MM.1S (cell line): ENCODE measurements at regions not wholly inside any gene's neighbourhood (a gene's known extent, or its start where the extent isn't known, plus 50 kb on each side); places are given as distances from the start of the nearest gene placed in this dataset.

ENCODE experiments used
- DNase-seq: peaks from one replicate; pipeline ENCODE4 v3.0.0-alpha.2; 2015
- H2AFZ ChIP-seq: fragments of 300-600 bp; sonication (generic); 2 replicates; pipeline ENCODE4 v1.6.0; 2016; ENCODE audit warnings: antibody characterized with exemption, low read length
- H3F3A ChIP-seq: fragments of 300-600 bp; sonication (generic); 2 replicates; pipeline ENCODE4 v1.6.1; 2016; ENCODE audit warnings: mild to moderate bottlenecking, antibody characterized with exemption, low read length, moderate library complexity, mixed read lengths; ENCODE audit not compliant: insufficient read depth
- H3K27ac ChIP-seq: fragments of 300-600 bp; sonication (generic); 2 replicates; pipeline ENCODE4 v1.5.1; 2016; ENCODE audit warnings: mild to moderate bottlenecking, low read length
- H3K27me3 ChIP-seq: fragments of 300-600 bp; sonication (generic); replicated peaks from 2 replicates; pipeline ENCODE4 v1.6.0; 2016; ENCODE audit warnings: low read length; ENCODE audit not compliant: insufficient read depth
- H3K36me3 ChIP-seq: fragments of 300-600 bp; sonication (generic); replicated peaks from 2 replicates; pipeline ENCODE4 v1.6.1; 2016; ENCODE audit warnings: mild to moderate bottlenecking, low read length, mixed read lengths; ENCODE audit not compliant: insufficient read depth
- H3K4me1 ChIP-seq: fragments of 300-600 bp; sonication (generic); 2 replicates; pipeline ENCODE4 v1.6.1; 2016; ENCODE audit warnings: low read length, mixed read lengths
- H3K4me2 ChIP-seq: fragments of 300-600 bp; sonication (generic); 2 replicates; pipeline ENCODE4 v1.6.0; 2016; ENCODE audit warnings: low read depth, low read length
- H3K4me3 ChIP-seq: fragments of 300-600 bp; sonication (generic); 2 replicates; pipeline ENCODE4 v1.5.1; 2016; ENCODE audit warnings: low read length, mixed read lengths
- H3K79me2 ChIP-seq: fragments of 300-600 bp; sonication (generic); 2 replicates; pipeline ENCODE4 v1.6.1; 2016; ENCODE audit warnings: mixed run types, low read length, mixed read lengths
- H3K9ac ChIP-seq: fragments of 300-600 bp; sonication (generic); 2 replicates; pipeline ENCODE4 v1.6.1; 2016; ENCODE audit warnings: low read length, mixed read lengths
- H3K9me2 ChIP-seq: fragments of 300-600 bp; sonication (generic); replicated peaks from 2 replicates; pipeline ENCODE4 v1.6.1; 2016; ENCODE audit warnings: mild to moderate bottlenecking, low read length, mixed read lengths; ENCODE audit not compliant: insufficient read depth
- H3K9me3 ChIP-seq: fragments of 300-600 bp; sonication (generic); replicated peaks from 2 replicates; pipeline ENCODE4 v1.6.1; 2016; ENCODE audit warnings: mild to moderate bottlenecking, low read length, mixed read lengths; ENCODE audit not compliant: insufficient read depth
- H4K20me1 ChIP-seq: fragments of 300-600 bp; sonication (generic); 2 replicates; pipeline ENCODE4 v1.6.1; 2016; ENCODE audit warnings: mild to moderate bottlenecking, low read length, moderate library complexity, mixed read lengths; ENCODE audit not compliant: insufficient read depth
- CTCF ChIP-seq: fragments of 300-600 bp; sonication (generic); IDR thresholded peaks from 2 replicates; pipeline ENCODE4 v1.5.1; 2016; ENCODE audit warnings: antibody characterized with exemption, low read length, mixed read lengths
- EZH2 ChIP-seq: fragments of 300-600 bp; sonication (generic); optimal IDR thresholded peaks from 2 replicates; pipeline ENCODE3; 2017; ENCODE audit warnings: low read depth, mild to moderate bottlenecking, antibody characterized with exemption, low read length, mixed read lengths
- EZH2phosphoT487 ChIP-seq: fragments of 300-600 bp; sonication (generic); IDR thresholded peaks from 2 replicates; pipeline ENCODE4 v1.6.1; 2018; ENCODE audit warnings: antibody characterized with exemption, low read length

- H3K9me2 ChIP-seq, result no peaks in the 10 kb centered on the region
- H3K79me2 ChIP-seq, result no peaks in the 10 kb centered on the region
- H3K4me1 ChIP-seq, result no peaks in the 10 kb centered on the region
- H3K27me3 ChIP-seq, result no peaks in the 10 kb centered on the region
- no peak overlapping the region for H3K9ac ChIP-seq
- DNase-seq, result no peak
- no peaks in the 10 kb centered on the region for H4K20me1 ChIP-seq
- no peaks in the 10 kb centered on the region for H3K36me3 ChIP-seq
- H3K9me3 ChIP-seq, result no peaks in the 10 kb centered on the region
- H3K4me2 ChIP-seq, result no peak overlapping the region
- no peak overlapping the region for H3K4me3 ChIP-seq
- no peaks in the 10 kb centered on the region for H3F3A ChIP-seq
- no peak overlapping the region for H3K27ac ChIP-seq
- TF ChIP-seq EZH2phosphoT487 (no peak), EZH2 (no peak), CTCF (no peak)
- no peak overlapping the region for H2AFZ ChIP-seq
These were observed 388.5 kb upstream of the SORCS1 start for GRCh38 chr10:107552963-107553362.

DNA sequence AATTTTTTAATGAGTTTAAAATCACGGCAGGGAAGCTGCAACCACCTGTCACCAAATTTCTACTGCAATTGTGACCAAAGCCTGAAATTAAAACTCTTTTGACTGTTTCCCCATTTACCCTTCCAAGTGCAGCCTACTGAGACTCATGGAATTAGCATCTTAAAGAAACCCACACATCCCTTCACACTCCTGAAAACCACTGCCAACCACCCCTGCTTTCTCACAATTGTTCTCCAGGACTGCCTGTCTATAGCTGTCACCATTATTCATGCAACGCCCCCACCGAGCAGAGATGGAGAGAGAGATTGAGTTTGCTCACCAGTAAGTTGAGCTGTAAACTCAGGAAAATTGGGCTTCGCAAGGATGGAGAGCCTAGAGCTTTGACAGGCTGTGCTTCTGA lies 383.8 kb upstream of the SORCS1 start:
- no peak overlapping the region for H3K4me2 ChIP-seq
- no peaks in the 10 kb centered on the region for H3K4me1 ChIP-seq
- no peak for DNase-seq
- no peak overlapping the region for H3K27ac ChIP-seq
- no peaks in the 10 kb centered on the region for H4K20me1 ChIP-seq
- H3K9ac ChIP-seq, result no peak overlapping the region
- H3K36me3 ChIP-seq, result no peaks in the 10 kb centered on the region
- TF ChIP-seq CTCF (no peak), EZH2 (no peak), EZH2phosphoT487 (no peak)
- no peaks in the 10 kb centered on the region for H3F3A ChIP-seq
- no peaks in the 10 kb centered on the region for H3K9me2 ChIP-seq
- H3K9me3 ChIP-seq, result no peaks in the 10 kb centered on the region
- no peaks in the 10 kb centered on the region for H3K79me2 ChIP-seq
- no peaks in the 10 kb centered on the region for H3K27me3 ChIP-seq
- no peak overlapping the region for H2AFZ ChIP-seq
- H3K4me3 ChIP-seq, result no peak overlapping the region

GRCh38 chr10:107546986-107547385 lies 382.5 kb upstream of the SORCS1 start:
- Histone ChIP-seq H3F3A (no peaks in the 10 kb centered on the region), H3K4me3 (no peak overlapping the region), H3K9me3 (no peaks in the 10 kb centered on the region), H3K27me3 (no peaks in the 10 kb centered on the region), H4K20me1 (no peaks in the 10 kb centered on the region), H3K36me3 (no peaks in the 10 kb centered on the region), H3K4me2 (no peak overlapping the region), H2AFZ (no peak overlapping the region), H3K4me1 (no peaks in the 10 kb centered on the region), H3K79me2 (no peaks in the 10 kb centered on the region), H3K27ac (no peak overlapping the region), H3K9me2 (no peaks in the 10 kb centered on the region), H3K9ac (no peak overlapping the region)
- TF ChIP-seq EZH2, result no peak
- TF ChIP-seq CTCF, result no peak
- TF ChIP-seq EZH2phosphoT487, result no peak
- DNase-seq, result no peak

GRCh38 chr10:107546284-107546683 lies 381.8 kb upstream of the SORCS1 start:
- no peaks in the 10 kb centered on the region for H3K36me3 ChIP-seq
- no peak for DNase-seq
- no peaks in the 10 kb centered on the region for H3K9me3 ChIP-seq
- H3K9ac ChIP-seq, result no peak overlapping the region
- no peak overlapping the region for H3K4me2 ChIP-seq
- H3K27ac ChIP-seq, result no peak overlapping the region
- no peaks in the 10 kb centered on the region for H3F3A ChIP-seq
- TF ChIP-seq EZH2 (no peak), CTCF (no peak), EZH2phosphoT487 (no peak)
- H3K4me1 ChIP-seq, result no peaks in the 10 kb centered on the region
- no peak overlapping the region for H3K4me3 ChIP-seq
- no peaks in the 10 kb centered on the region for H3K9me2 ChIP-seq
- H3K79me2 ChIP-seq, result no peaks in the 10 kb centered on the region
- no peak overlapping the region for H2AFZ ChIP-seq
- no peaks in the 10 kb centered on the region for H4K20me1 ChIP-seq
- no peaks in the 10 kb centered on the region for H3K27me3 ChIP-seq
